HuH-7.5 (cell line): ENCODE measurements at regions not wholly inside any gene's neighbourhood (a gene's known extent, or its start where the extent isn't known, plus 50 kb on each side); places are given as distances from the start of the nearest gene placed in this dataset.

Experiments used
- DNase-seq: peaks from one replicate; pipeline ENCODE4 v3.0.0; 2011; ENCODE audit warnings: low spot score

GRCh38 chr13:105213512-105213911 lies 1322.0 kb downstream of the EFNB2 start:
- no peak for DNase-seq

GRCh38 chr13:105207572-105208293 lies 1327.7 kb downstream of the EFNB2 start:
- DNase-seq = no peak

- no peak for DNase-seq
Observed at GRCh38 chr13:105202354-105202753, 1333.1 kb downstream of the EFNB2 start.

- no peak for DNase-seq
Observed at GRCh38 chr13:105201351-105201750, 1334.1 kb downstream of the EFNB2 start.

GRCh38 chr13:105200181-105200580 lies 1335.3 kb downstream of the EFNB2 start:
- DNase-seq = no peak

- no peak for DNase-seq
Observed at GRCh38 chr13:105196052-105196451, 1339.4 kb downstream of the EFNB2 start.

- DNase-seq = no peak
Observed at GRCh38 chr13:105193026-105193425, 1342.4 kb downstream of the EFNB2 start.

- no peak for DNase-seq
Observed at GRCh38 chr13:105184201-105184600, 1351.3 kb downstream of the EFNB2 start.

GRCh38 chr13:105177265-105177900 lies 1358.1 kb downstream of the EFNB2 start:
- no peak for DNase-seq

- DNase-seq = no peak
Observed at GRCh38 chr13:105170438-105170837, 1365.0 kb downstream of the EFNB2 start.

- DNase-seq = no peak
Observed at GRCh38 chr13:105168295-105168694, 1367.2 kb downstream of the EFNB2 start.

GRCh38 chr13:105167385-105167784 lies 1368.1 kb downstream of the EFNB2 start:
- no peak for DNase-seq

- no peak for DNase-seq
Observed at GRCh38 chr13:105165449-105166125, 1369.9 kb downstream of the EFNB2 start.

- DNase-seq = no peak
Observed at GRCh38 chr13:105159841-105160240, 1375.6 kb downstream of the EFNB2 start.

- DNase-seq = no peak
Observed at GRCh38 chr13:105153611-105154010, 1381.9 kb downstream of the EFNB2 start.

- no peak for DNase-seq
Observed at GRCh38 chr13:105151639-105152038, 1383.8 kb downstream of the EFNB2 start.

GRCh38 chr13:105147461-105147860 lies 1388.0 kb downstream of the EFNB2 start:
- no peak for DNase-seq

- DNase-seq = no peak
Observed at GRCh38 chr13:105144936-105145335, 1390.5 kb downstream of the EFNB2 start.

GRCh38 chr13:105144020-105144419 lies 1391.4 kb downstream of the EFNB2 start:
- DNase-seq = no peak

GRCh38 chr13:105142556-105142955 lies 1392.9 kb downstream of the EFNB2 start:
- DNase-seq = no peak

- DNase-seq = peak; percentile 3
Observed at GRCh38 chr13:105139380-105140285, 1395.8 kb downstream of the EFNB2 start.

- DNase-seq = no peak
Observed at GRCh38 chr13:105139048-105139379, 1396.4 kb downstream of the EFNB2 start.
